ENCODE measurements at regions not wholly inside any gene's neighbourhood (a gene's known extent, or its start where the extent isn't known, plus 50 kb on each side); places are given as distances from the start of the nearest gene placed in this dataset.

DNA sequence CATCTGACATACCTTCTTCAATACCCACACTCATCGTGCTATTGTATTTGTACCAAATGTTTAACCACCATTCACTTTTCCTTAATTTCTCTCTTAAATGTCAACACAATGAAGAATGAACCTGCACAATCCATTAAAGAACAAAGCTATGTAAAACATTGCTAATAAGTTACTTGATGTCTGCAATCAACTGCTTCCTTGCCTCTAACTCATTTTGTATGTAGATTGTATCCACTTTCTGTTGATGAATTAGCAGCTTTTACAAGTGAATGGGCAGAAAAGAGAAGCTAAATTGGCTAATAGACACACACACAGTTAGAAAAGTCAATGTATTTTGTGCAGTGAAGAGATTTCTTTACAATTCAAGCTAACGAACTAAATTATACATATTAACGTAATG, 212.5 kb upstream of the NDST3 start:
- Histone ChIP-seq H3K4me1 (no peaks in the 10 kb centered on the region), H3K9me3 (no peaks in the 10 kb centered on the region), H3K4me3 (no peak overlapping the region), H3K27me3 (no peaks in the 10 kb centered on the region), H3K36me3 (no peaks in the 10 kb centered on the region), H3K27ac (no peak overlapping the region)
- intact Hi-C loops (cut with DNase I), result no loop called here
- DNase-seq (no peak), ATAC-seq (no peak)
- TF ChIP-seq POLR2A (IDR thresholded peaks at IDR 0.05), result no peak
- WGBS, 4 donors, result 82 to 85% (median 83%) methylated on average over 3 of the region's 3 CpGs

DNA sequence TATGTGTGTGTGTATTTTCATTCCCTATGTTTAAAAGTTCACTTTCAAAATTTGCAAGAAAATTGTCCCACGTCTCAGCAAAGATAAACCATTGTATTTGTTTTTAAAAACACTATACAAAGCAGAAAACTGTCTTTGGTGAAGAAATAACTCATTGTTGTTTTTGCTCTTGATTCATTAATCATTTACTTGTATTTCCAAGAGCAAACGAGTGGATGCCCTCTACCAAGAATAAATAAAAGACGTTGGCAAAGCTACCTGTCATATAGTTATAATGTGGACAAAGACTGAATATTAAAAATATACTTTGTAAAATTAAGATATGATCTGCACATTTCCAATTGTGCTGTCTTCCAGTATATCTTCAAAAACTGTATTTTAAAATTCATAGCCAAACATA, 210.9 kb upstream of the NDST3 start:
- intact Hi-C loops (cut with DNase I), result no loop called here
- H3K4me1 ChIP-seq, result no peaks in the 10 kb centered on the region
- H3K9me3 ChIP-seq, result no peaks in the 10 kb centered on the region
- H3K36me3 ChIP-seq, result no peaks in the 10 kb centered on the region
- no peaks in the 10 kb centered on the region for H3K27me3 ChIP-seq
- no peak for ATAC-seq
- no peak overlapping the region for H3K27ac ChIP-seq
- 64 to 72% (median 67%) methylated on average over 3 of the region's 3 CpGs for WGBS, 4 donors
- DNase-seq, result no peak
- TF ChIP-seq, protein P1, sequence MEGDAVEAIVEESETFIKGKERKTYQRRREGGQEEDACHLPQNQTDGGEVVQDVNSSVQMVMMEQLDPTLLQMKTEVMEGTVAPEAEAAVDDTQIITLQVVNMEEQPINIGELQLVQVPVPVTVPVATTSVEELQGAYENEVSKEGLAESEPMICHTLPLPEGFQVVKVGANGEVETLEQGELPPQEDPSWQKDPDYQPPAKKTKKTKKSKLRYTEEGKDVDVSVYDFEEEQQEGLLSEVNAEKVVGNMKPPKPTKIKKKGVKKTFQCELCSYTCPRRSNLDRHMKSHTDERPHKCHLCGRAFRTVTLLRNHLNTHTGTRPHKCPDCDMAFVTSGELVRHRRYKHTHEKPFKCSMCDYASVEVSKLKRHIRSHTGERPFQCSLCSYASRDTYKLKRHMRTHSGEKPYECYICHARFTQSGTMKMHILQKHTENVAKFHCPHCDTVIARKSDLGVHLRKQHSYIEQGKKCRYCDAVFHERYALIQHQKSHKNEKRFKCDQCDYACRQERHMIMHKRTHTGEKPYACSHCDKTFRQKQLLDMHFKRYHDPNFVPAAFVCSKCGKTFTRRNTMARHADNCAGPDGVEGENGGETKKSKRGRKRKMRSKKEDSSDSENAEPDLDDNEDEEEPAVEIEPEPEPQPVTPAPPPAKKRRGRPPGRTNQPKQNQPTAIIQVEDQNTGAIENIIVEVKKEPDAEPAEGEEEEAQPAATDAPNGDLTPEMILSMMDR (IDR thresholded peaks at IDR 0.05), result no peak
- no peak for TF ChIP-seq POLR2A (IDR thresholded peaks at IDR 0.05)
- H3K4me3 ChIP-seq, result no peak overlapping the region

DNA sequence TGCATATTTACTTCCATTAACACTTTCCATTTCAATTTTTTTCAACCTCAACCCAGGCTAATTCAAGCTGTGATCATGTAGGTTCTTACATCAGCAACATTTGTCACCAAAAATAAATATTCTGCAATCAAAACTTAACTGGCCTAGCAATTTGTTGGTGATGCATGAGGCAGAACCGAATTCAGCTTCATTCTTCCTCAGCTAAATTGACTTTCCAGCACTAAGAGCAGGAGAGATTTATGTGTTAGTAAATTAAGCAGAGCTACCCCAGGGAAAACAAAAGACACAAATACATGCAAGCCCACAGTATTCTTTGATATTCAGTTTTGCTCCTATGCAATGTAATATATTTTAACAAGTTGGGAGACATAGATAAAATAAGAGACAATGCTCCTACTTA, 208.7 kb upstream of the NDST3 start:
- Histone ChIP-seq H3K9me3 (no peaks in the 10 kb centered on the region), H3K27ac (no peak overlapping the region), H3K4me3 (no peak overlapping the region), H3K27me3 (no peaks in the 10 kb centered on the region), H3K4me1 (no peaks in the 10 kb centered on the region), H3K36me3 (no peaks in the 10 kb centered on the region)
- no peak for DNase-seq
- TF ChIP-seq, protein P1 (IDR thresholded peaks at IDR 0.05), result no peak
- no peak for TF ChIP-seq POLR2A (IDR thresholded peaks at IDR 0.05)
- WGBS, 4 donors, result 64 to 73% (median 69%) methylated on average over 1 of the region's 1 CpG
- intact Hi-C loops (cut with DNase I), result no loop called here
- ATAC-seq, result no peak

GRCh38 chr4:117831060-117831683, 203.1 kb upstream of the NDST3 start:
- TF ChIP-seq, protein P1 (IDR thresholded peaks at IDR 0.05), result no peak
- TF ChIP-seq POLR2A (IDR thresholded peaks at IDR 0.05), result no peak
- no peaks in the 10 kb centered on the region for H3K9me3 ChIP-seq
- WGBS, 4 donors, result 75 to 88% (median 83%) methylated on average over 10 of the region's 10 CpGs
- H3K4me1 ChIP-seq, result no peaks in the 10 kb centered on the region
- no peak overlapping the region for H3K27ac ChIP-seq
- intact Hi-C loops (cut with DNase I), result no loop called here
- ATAC-seq, result no peak
- H3K36me3 ChIP-seq, result no peaks in the 10 kb centered on the region
- H3K4me3 ChIP-seq, result no peak overlapping the region
- no peaks in the 10 kb centered on the region for H3K27me3 ChIP-seq
- no peak for DNase-seq

- no peak overlapping the region for H3K4me3 ChIP-seq
- no peaks in the 10 kb centered on the region for H3K4me1 ChIP-seq
- TF ChIP-seq, protein P1 (IDR thresholded peaks at IDR 0.05), result no peak
- TF ChIP-seq POLR2A (IDR thresholded peaks at IDR 0.05), result no peak
- no peaks in the 10 kb centered on the region for H3K9me3 ChIP-seq
- H3K36me3 ChIP-seq, result no peaks in the 10 kb centered on the region
- H3K27me3 ChIP-seq, result no peaks in the 10 kb centered on the region
- ATAC-seq, result no peak
- DNase-seq, result no peak
- no peak overlapping the region for H3K27ac ChIP-seq
- 93 to 97% (median 95%) methylated on average over 9 to 10 of the region's 10 CpGs for WGBS, 4 donors
- intact Hi-C loops (cut with DNase I), result no loop called here
Measured at GRCh38 chr4:117835566-117835965, 198.7 kb upstream of the NDST3 start.
